IMR-90 (cell line): ENCODE measurements at regions not wholly inside any gene's neighbourhood (a gene's known extent, or its start where the extent isn't known, plus 50 kb on each side); places are given as distances from the start of the nearest gene placed in this dataset.

Experiments used
- MAFK ChIP-seq: IDR thresholded peaks from 2 replicates; pipeline ENCODE4 v1.6.1; 2012; ENCODE audit warnings: low read depth, low read length, improper control_type of control experiment
- POLR2A ChIP-seq: IDR thresholded peaks from 2 replicates; pipeline ENCODE4 v1.6.1; 2012; ENCODE audit warnings: mild to moderate bottlenecking, low read depth, low read length
- RAD21 ChIP-seq: IDR thresholded peaks from 2 replicates; pipeline ENCODE4 v1.6.1; 2012; ENCODE audit warnings: low read length, improper control_type of control experiment
- RCOR1 ChIP-seq: IDR thresholded peaks from 2 replicates; pipeline ENCODE4 v1.6.1; 2012; ENCODE audit warnings: mild to moderate bottlenecking, low read length, improper control_type of control experiment; ENCODE audit not compliant: insufficient replicate concordance
- TF ChIP-seq, protein P1 (sequence below): conservative IDR thresholded peaks from 2 replicates; pipeline ENCODE4 v1.5.1; 2012; ENCODE audit warnings: mild to moderate bottlenecking, low read depth, low read length, improper control_type of control experiment

DNA sequence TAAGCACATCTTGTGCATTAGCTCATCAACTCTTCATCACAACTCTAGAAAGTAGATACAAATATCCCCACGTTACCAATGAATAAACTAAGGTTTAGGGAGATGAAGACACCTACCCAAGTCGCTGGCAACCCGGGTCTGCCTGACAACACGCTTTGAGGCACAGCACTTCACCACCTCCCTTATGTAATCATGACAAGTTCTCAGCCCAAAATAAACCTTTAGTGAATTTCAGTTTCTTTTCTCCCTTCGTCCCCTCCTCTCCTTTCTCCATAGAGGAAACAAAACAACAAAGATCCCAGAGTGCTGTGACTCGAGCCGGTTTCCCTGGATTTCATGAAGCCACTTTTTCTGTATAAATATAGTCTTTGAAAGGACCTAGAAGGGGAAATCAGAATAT is 105.4 kb downstream of the MAFB start:
- TF ChIP-seq, protein P1, sequence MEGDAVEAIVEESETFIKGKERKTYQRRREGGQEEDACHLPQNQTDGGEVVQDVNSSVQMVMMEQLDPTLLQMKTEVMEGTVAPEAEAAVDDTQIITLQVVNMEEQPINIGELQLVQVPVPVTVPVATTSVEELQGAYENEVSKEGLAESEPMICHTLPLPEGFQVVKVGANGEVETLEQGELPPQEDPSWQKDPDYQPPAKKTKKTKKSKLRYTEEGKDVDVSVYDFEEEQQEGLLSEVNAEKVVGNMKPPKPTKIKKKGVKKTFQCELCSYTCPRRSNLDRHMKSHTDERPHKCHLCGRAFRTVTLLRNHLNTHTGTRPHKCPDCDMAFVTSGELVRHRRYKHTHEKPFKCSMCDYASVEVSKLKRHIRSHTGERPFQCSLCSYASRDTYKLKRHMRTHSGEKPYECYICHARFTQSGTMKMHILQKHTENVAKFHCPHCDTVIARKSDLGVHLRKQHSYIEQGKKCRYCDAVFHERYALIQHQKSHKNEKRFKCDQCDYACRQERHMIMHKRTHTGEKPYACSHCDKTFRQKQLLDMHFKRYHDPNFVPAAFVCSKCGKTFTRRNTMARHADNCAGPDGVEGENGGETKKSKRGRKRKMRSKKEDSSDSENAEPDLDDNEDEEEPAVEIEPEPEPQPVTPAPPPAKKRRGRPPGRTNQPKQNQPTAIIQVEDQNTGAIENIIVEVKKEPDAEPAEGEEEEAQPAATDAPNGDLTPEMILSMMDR, result no peak
- no peak for TF ChIP-seq POLR2A
- TF ChIP-seq RCOR1, result no peak
- TF ChIP-seq RAD21, result no peak
- TF ChIP-seq MAFK, result no peak
